Posterior cingulate gyrus (tissue), 11 donors: ENCODE measurements at regions not wholly inside any gene's neighbourhood (a gene's known extent, or its start where the extent isn't known, plus 50 kb on each side); places are given as distances from the start of the nearest gene placed in this dataset.
"Not testable (repeated sequence)": the region's sequence is repeated elsewhere in the genome, so short reads cannot be mapped to it uniquely, and the experiment has no call there.

Experiments
- DNase-seq, 10 donors: peaks; one replicate each; pipeline versions ENCODE4 v3.0.0 to v3.0.0-alpha.2; 2020 to 2021; ENCODE audit warnings: mixed read lengths in 3 of 10
- intact Hi-C: fragments of 100-400 bp; cut with DNase I; formaldehyde crosslinking; loops from one replicate; pipeline ENCODE4 v1.15.1; 2023

- peak in 2 of 10 donors; percentile 50 to 66 for DNase-seq
- intact Hi-C loops: not testable (repeated sequence)
Measured at GRCh38 chrX:149420566-149420965, 84.5 kb downstream of the IDS start.

GRCh38 chrX:149398027-149398426, 107.1 kb downstream of the IDS start:
- no peak for DNase-seq

GRCh38 chrX:149392921-149393320, 112.2 kb downstream of the IDS start:
- no peak for DNase-seq
- intact Hi-C loops: no loop called here

More at GRCh38 chrX:149398027-149398426, 107.1 kb downstream of the IDS start:
- intact Hi-C loops: no loop called here

GRCh38 chrX:149383852-149384251, 121.3 kb downstream of the IDS start:
- DNase-seq: no peak
- intact Hi-C loops: no loop called here

GRCh38 chrX:149374751-149375150, 130.4 kb downstream of the IDS start:
- intact Hi-C loops: no loop called here
- DNase-seq: no peak

- intact Hi-C loops: no loop called here
Measured at GRCh38 chrX:149372866-149373265, 132.2 kb downstream of the IDS start.

GRCh38 chrX:149371986-149372385, 133.1 kb downstream of the IDS start:
- intact Hi-C loops: no loop called here
- DNase-seq: no peak

More at GRCh38 chrX:149372866-149373265, 132.2 kb downstream of the IDS start:
- DNase-seq: no peak

- intact Hi-C loops: no loop called here
- DNase-seq: no peak
Measured at GRCh38 chrX:149370097-149370496, 135.0 kb downstream of the IDS start.

- intact Hi-C loops: no loop called here
- DNase-seq: no peak
Measured at GRCh38 chrX:149365552-149365951, 139.6 kb downstream of the IDS start.

GRCh38 chrX:149365061-149365460, 140.0 kb downstream of the IDS start:
- intact Hi-C loops: no loop called here
- DNase-seq: no peak

GRCh38 chrX:149363965-149364364, 141.1 kb downstream of the IDS start:
- intact Hi-C loops: no loop called here
- DNase-seq: no peak

GRCh38 chrX:149346306-149346705, 158.8 kb downstream of the IDS start:
- DNase-seq: no peak
- intact Hi-C loops: no loop called here

GRCh38 chrX:149322316-149322715, 182.8 kb downstream of the IDS start:
- DNase-seq: no peak
- intact Hi-C loops: no loop called here

- DNase-seq: no peak
- intact Hi-C loops: no loop called here
Measured at GRCh38 chrX:149313871-149314371, 191.2 kb downstream of the IDS start.

- DNase-seq: no peak
- intact Hi-C loops: no loop called here
Measured at GRCh38 chrX:149312988-149313387, 192.1 kb downstream of the IDS start.

GRCh38 chrX:149312097-149312496, 193.0 kb downstream of the IDS start:
- DNase-seq: no peak
- intact Hi-C loops: no loop called here

- intact Hi-C loops: no loop called here
- DNase-seq: no peak
Measured at GRCh38 chrX:149302705-149303104, 202.4 kb downstream of the IDS start.

GRCh38 chrX:149298111-149298510, 207.0 kb downstream of the IDS start:
- intact Hi-C loops: no loop called here
- DNase-seq: no peak

GRCh38 chrX:149296092-149296491, 209.0 kb downstream of the IDS start:
- intact Hi-C loops: no loop called here
- no peak for DNase-seq

- peak in 9 of 10 donors; percentile 12 to 82 (median 27) for DNase-seq
- intact Hi-C loops: loop anchor here (2.0 to 5.0 kb wide), 2 partner anchors 1155 to 1236 kb away; no protein-coding TSS in a partner anchor
Measured at GRCh38 chrX:149286940-149287349, 218.2 kb downstream of the IDS start.

GRCh38 chrX:149284616-149285015, 220.5 kb downstream of the IDS start:
- intact Hi-C loops: loop anchor here (5.0 kb wide), 1 partner anchor 1152 kb away; no protein-coding TSS in a partner anchor
- DNase-seq: no peak

GRCh38 chrX:149283853-149284252, 221.3 kb downstream of the IDS start:
- intact Hi-C loops: no loop called here
- no peak for DNase-seq

- intact Hi-C loops: no loop called here
- DNase-seq: no peak
Measured at GRCh38 chrX:149282909-149283308, 222.2 kb downstream of the IDS start.
